ENCODE measurements at regions not wholly inside any gene's neighbourhood (a gene's known extent, or its start where the extent isn't known, plus 50 kb on each side); places are given as distances from the start of the nearest gene placed in this dataset.

DNA sequence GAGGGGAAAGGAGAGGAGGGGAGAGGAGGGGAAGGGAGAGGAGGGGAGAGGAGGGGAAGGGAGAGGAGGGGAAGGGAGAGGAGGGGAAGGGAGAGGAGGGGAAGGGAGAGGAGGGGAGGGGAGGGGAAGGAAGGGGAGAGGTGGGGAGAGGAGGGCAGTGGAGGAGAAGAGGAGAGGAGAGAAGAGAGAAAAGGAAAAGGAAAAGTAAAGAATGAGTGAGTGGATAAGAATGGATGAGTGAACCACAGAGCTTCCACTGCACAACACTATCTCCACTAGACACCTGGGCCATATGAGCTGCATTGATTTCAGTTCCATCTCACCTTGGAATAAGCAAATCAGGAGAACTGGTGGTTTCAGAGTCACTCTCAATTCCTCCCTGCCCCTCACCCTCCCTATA lies 204.1 kb upstream of the TOX3 start:
- TF ChIP-seq, protein P1, sequence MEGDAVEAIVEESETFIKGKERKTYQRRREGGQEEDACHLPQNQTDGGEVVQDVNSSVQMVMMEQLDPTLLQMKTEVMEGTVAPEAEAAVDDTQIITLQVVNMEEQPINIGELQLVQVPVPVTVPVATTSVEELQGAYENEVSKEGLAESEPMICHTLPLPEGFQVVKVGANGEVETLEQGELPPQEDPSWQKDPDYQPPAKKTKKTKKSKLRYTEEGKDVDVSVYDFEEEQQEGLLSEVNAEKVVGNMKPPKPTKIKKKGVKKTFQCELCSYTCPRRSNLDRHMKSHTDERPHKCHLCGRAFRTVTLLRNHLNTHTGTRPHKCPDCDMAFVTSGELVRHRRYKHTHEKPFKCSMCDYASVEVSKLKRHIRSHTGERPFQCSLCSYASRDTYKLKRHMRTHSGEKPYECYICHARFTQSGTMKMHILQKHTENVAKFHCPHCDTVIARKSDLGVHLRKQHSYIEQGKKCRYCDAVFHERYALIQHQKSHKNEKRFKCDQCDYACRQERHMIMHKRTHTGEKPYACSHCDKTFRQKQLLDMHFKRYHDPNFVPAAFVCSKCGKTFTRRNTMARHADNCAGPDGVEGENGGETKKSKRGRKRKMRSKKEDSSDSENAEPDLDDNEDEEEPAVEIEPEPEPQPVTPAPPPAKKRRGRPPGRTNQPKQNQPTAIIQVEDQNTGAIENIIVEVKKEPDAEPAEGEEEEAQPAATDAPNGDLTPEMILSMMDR (IDR thresholded peaks at IDR 0.05), result no peak
- no peak for TF ChIP-seq POLR2AphosphoS5 (IDR thresholded peaks at IDR 0.05)
